ENCODE measurements at regions not wholly inside any gene's neighbourhood (a gene's known extent, or its start where the extent isn't known, plus 50 kb on each side); places are given as distances from the start of the nearest gene placed in this dataset.

- ChIA-PET POLR2A (interaction anchor here (0.6 kb wide), 1 partner anchor 1447 kb away, joined by 3 read pairs; the partner anchor contains the start of gene PPEF2), CTCF (ENCODE audit: unreplicated experiment) (no interaction called here)
- intact Hi-C loops (cut with micrococcal nuclease; ENCODE audit: unreplicated experiment): no loop called here
- Histone ChIP-seq H3K27ac (ENCODE audit: low read depth, low read length, poor library complexity, severe bottlenecking) (no peak overlapping the region), H2AFZ (ENCODE audit: low read length) (no peak overlapping the region), H3K9me2 (ENCODE audit: insufficient read depth, low read length) (no peaks in the 10 kb centered on the region), H3K36me3 (ENCODE audit: insufficient read depth, low read length) (no peaks in the 10 kb centered on the region), H3K4me1 (ENCODE audit: insufficient read depth, low read length, poor library complexity, severe bottlenecking) (no peaks in the 10 kb centered on the region), H3K4me3 (ENCODE audit: low read depth, low read length, poor library complexity, severe bottlenecking) (no peak overlapping the region), H4K20me1 (ENCODE audit: insufficient read depth, low read length) (no peaks in the 10 kb centered on the region), H3K9me3 (ENCODE audit: low read length) (no peaks in the 10 kb centered on the region), H3K79me2 (ENCODE audit: insufficient read depth, low read depth, low read length) (no peaks in the 10 kb centered on the region), H3K4me2 (ENCODE audit: low read length) (no peak overlapping the region)
- DNase-seq (ENCODE audit: low spot score): no peak
- no TSS peak for BruUV-seq (replicated peaks)
- no peak for TF ChIP-seq EZH2phosphoT487 (IDR thresholded peaks at IDR 0.05; ENCODE audit: borderline replicate concordance, low read depth, low read length)
Observed at GRCh38 chr4:77348815-77349214, 191.8 kb downstream of the CCNG2 start.

- H3K4me3 ChIP-seq (ENCODE audit: low read depth, low read length, poor library complexity, severe bottlenecking): no peak overlapping the region
- H4K20me1 ChIP-seq (ENCODE audit: insufficient read depth, low read length): no peaks in the 10 kb centered on the region
- H3K36me3 ChIP-seq (ENCODE audit: insufficient read depth, low read length): no peaks in the 10 kb centered on the region
- no peaks in the 10 kb centered on the region for H3K4me1 ChIP-seq (ENCODE audit: insufficient read depth, low read length, poor library complexity, severe bottlenecking)
- no peaks in the 10 kb centered on the region for H3K9me3 ChIP-seq (ENCODE audit: low read length)
- TF ChIP-seq CTCF (conservative IDR thresholded peaks at IDR 0.05; ENCODE audit: low read length) (no peak), EZH2phosphoT487 (IDR thresholded peaks at IDR 0.05; ENCODE audit: borderline replicate concordance, low read depth, low read length) (no peak)
- H3K4me2 ChIP-seq (ENCODE audit: low read length): no peak overlapping the region
- ChIA-PET CTCF (ENCODE audit: unreplicated experiment) (no interaction called here), POLR2A (no interaction called here)
- intact Hi-C loops (cut with micrococcal nuclease; ENCODE audit: unreplicated experiment): no loop called here
- no peak overlapping the region for H2AFZ ChIP-seq (ENCODE audit: low read length)
- H3K9me2 ChIP-seq (ENCODE audit: insufficient read depth, low read length): no peaks in the 10 kb centered on the region
- H3K79me2 ChIP-seq (ENCODE audit: insufficient read depth, low read depth, low read length): no peaks in the 10 kb centered on the region
- no peak overlapping the region for H3K27ac ChIP-seq (ENCODE audit: low read depth, low read length, poor library complexity, severe bottlenecking)
- no TSS peak for BruUV-seq (replicated peaks)
- DNase-seq (ENCODE audit: low spot score): no peak
Observed at GRCh38 chr4:77349364-77349763, 192.4 kb downstream of the CCNG2 start.

- Histone ChIP-seq H3K4me1 (ENCODE audit: insufficient read depth, low read length, poor library complexity, severe bottlenecking) (no peaks in the 10 kb centered on the region), H2AFZ (ENCODE audit: low read length) (no peak overlapping the region), H3K4me2 (ENCODE audit: low read length) (no peak overlapping the region), H3K9me3 (ENCODE audit: low read length) (no peaks in the 10 kb centered on the region), H4K20me1 (ENCODE audit: insufficient read depth, low read length) (no peaks in the 10 kb centered on the region), H3K79me2 (ENCODE audit: insufficient read depth, low read depth, low read length) (no peaks in the 10 kb centered on the region), H3K36me3 (ENCODE audit: insufficient read depth, low read length) (no peaks in the 10 kb centered on the region), H3K4me3 (ENCODE audit: low read depth, low read length, poor library complexity, severe bottlenecking) (no peak overlapping the region), H3K27ac (ENCODE audit: low read depth, low read length, poor library complexity, severe bottlenecking) (no peak overlapping the region), H3K9me2 (ENCODE audit: insufficient read depth, low read length) (no peaks in the 10 kb centered on the region)
- no peak for DNase-seq (ENCODE audit: low spot score)
- intact Hi-C loops (cut with micrococcal nuclease; ENCODE audit: unreplicated experiment): no loop called here
- ChIA-PET CTCF (ENCODE audit: unreplicated experiment) (no interaction called here), POLR2A (no interaction called here)
- TF ChIP-seq EZH2phosphoT487 (IDR thresholded peaks at IDR 0.05; ENCODE audit: borderline replicate concordance, low read depth, low read length) (no peak), CTCF (conservative IDR thresholded peaks at IDR 0.05; ENCODE audit: low read length) (no peak)
- BruUV-seq (replicated peaks): no TSS peak
Observed at GRCh38 chr4:77349796-77350195, 192.8 kb downstream of the CCNG2 start.

Measured in OCI-LY7 (cell line).